ENCODE measurements at regions not wholly inside any gene's neighbourhood (a gene's known extent, or its start where the extent isn't known, plus 50 kb on each side); places are given as distances from the start of the nearest gene placed in this dataset.

DNA sequence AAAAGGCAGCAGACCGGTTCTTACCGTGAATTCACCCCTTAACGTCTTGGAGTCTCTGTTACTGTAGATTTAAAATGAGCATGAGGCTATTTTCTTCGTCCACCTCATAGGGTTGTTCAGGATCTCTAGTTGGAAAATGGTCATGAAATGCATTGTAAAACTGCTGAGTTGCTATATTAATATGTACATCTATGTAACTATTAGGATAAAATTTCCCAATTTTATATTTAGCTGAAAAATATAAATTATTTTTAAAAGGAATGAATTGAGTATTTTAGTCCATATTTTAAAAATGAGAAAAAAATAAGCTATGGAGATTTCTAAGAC is 272.7 kb downstream of the ALG10B start:
- TF ChIP-seq RAD21 (IDR thresholded peaks at IDR 0.05; ENCODE audit: low read depth), result no peak
- no peak for TF ChIP-seq CEBPB (IDR thresholded peaks at IDR 0.05)
- TF ChIP-seq NFIC (IDR thresholded peaks at IDR 0.05), result no peak
